ENCODE measurements at regions not wholly inside any gene's neighbourhood (a gene's known extent, or its start where the extent isn't known, plus 50 kb on each side); places are given as distances from the start of the nearest gene placed in this dataset.

DNA sequence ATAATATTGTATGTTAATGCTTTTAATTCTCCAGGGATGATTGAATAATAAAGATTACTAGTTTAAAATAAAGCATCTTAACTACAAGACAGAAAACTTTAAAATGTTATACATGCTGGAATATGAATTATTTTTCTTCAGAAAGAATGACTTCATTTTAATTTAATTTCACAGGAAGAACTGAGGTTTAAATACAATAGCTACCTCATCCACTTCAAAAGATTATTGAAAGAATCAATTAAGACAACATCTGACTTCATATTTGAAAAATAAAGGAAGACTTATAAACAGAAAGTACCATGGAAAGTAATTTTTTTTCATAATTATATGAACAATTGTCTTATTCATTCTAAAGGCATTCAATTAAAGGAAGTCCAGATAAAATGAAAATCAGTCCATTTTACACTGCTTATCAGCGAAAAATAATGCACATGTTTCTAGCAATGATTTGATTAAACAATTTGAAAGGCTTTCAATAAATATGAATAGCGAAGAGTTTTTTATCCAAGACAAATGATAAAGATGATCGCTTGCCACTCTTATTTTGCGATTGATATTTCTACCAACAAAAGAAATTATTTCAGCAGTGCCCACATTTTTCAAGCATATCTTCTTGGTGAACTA, 368.5 kb upstream of the OPRM1 start:
- Mint-ChIP-seq H3K27me3 (ENCODE audit: insufficient read depth, unreplicated experiment) (peaks cover 11% of the 10 kb centered on the region), H3K27ac (ENCODE audit: low read depth, unreplicated experiment) (no peak overlapping the region), H3K4me1 (ENCODE audit: insufficient read depth, unreplicated experiment) (no peaks in the 10 kb centered on the region), H3K4me3 (ENCODE audit: unreplicated experiment) (no peak overlapping the region), H3K9me3 (ENCODE audit: unreplicated experiment) (no peaks in the 10 kb centered on the region), H3K36me3 (ENCODE audit: insufficient read depth, unreplicated experiment) (no peaks in the 10 kb centered on the region)
- intact Hi-C loops (cut with micrococcal nuclease), result no loop called here
- ChIA-PET POLR2A (no interaction called here), CTCF (no interaction called here)
- BruUV-seq (replicated peaks), result no TSS peak
- no peak for DNase-seq (ENCODE audit: unreplicated experiment)
- TF ChIP-seq CTCF (IDR thresholded peaks at IDR 0.05; ENCODE audit: unreplicated experiment), result no peak

DNA sequence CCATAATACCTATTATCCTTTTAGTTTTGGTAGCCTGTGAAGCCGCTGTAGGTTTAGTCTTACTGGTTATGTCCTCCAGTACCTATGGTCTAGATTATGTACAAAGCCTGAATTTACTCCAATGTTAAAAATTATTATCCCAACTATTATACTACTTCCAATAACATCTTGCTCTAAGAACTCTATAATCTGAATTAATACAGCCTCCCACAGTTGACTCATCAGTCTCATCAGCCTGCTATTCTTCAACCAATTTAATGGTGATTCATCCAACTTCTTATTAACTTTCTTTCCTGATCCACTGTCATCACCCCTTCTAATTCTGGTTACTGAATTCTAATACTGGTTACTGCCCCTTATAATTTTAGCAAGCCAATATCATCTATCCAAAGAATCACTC, 370.3 kb upstream of the OPRM1 start:
- BruUV-seq (replicated peaks), result no TSS peak
- POLR2A ChIA-PET, result interaction anchor here (0.6 kb wide), 1 partner anchor 129 kb away, joined by 4 read pairs; no protein-coding TSS in a partner anchor
- no peak for TF ChIP-seq CTCF (IDR thresholded peaks at IDR 0.05; ENCODE audit: unreplicated experiment)
- Mint-ChIP-seq H3K4me3 (ENCODE audit: unreplicated experiment) (no peak overlapping the region), H3K9me3 (ENCODE audit: unreplicated experiment) (no peaks in the 10 kb centered on the region), H3K4me1 (ENCODE audit: insufficient read depth, unreplicated experiment) (no peaks in the 10 kb centered on the region), H3K27me3 (ENCODE audit: insufficient read depth, unreplicated experiment) (peaks cover 11% of the 10 kb centered on the region), H3K36me3 (ENCODE audit: insufficient read depth, unreplicated experiment) (no peaks in the 10 kb centered on the region), H3K27ac (ENCODE audit: low read depth, unreplicated experiment) (no peak overlapping the region)
- intact Hi-C loops (cut with micrococcal nuclease), result no loop called here
- CTCF ChIA-PET, result no interaction called here
- DNase-seq (ENCODE audit: unreplicated experiment), result no peak

DNA sequence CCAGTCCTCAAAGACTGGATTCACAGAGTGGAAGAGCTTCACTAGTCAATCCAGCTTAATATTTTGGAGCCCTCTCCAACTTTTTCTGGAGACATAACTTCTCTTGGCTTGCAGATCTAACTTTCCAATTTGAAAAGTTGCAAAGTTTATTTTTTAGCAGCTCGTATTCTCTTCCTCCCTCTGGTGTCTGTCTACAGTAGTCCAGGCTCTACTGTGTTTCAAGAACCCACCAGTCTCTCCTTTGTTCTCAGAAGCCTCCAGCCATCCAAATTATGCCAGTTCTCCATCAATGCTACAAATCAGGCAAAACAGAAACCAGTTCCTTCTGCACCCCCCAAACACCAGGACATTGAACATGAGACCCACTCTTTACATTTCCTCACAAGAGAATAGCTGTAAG, 376.1 kb upstream of the OPRM1 start:
- Mint-ChIP-seq H3K4me3 (ENCODE audit: unreplicated experiment) (no peak overlapping the region), H3K27me3 (ENCODE audit: insufficient read depth, unreplicated experiment) (peaks cover 9% of the 10 kb centered on the region), H3K4me1 (ENCODE audit: insufficient read depth, unreplicated experiment) (no peaks in the 10 kb centered on the region), H3K36me3 (ENCODE audit: insufficient read depth, unreplicated experiment) (no peaks in the 10 kb centered on the region), H3K9me3 (ENCODE audit: unreplicated experiment) (no peaks in the 10 kb centered on the region), H3K27ac (ENCODE audit: low read depth, unreplicated experiment) (no peak overlapping the region)
- ChIA-PET CTCF (interaction anchor here (0.7 kb wide), 3 partner anchors 54 to 625 kb away, joined by 3 read pairs; no protein-coding TSS in a partner anchor), POLR2A (interaction anchor here (1.4 kb wide), 1 partner anchor 9 kb away, joined by 5 read pairs; no protein-coding TSS in a partner anchor)
- intact Hi-C loops (cut with micrococcal nuclease), result no loop called here
- BruUV-seq (replicated peaks), result no TSS peak
- no peak for TF ChIP-seq CTCF (IDR thresholded peaks at IDR 0.05; ENCODE audit: unreplicated experiment)
- no peak for DNase-seq (ENCODE audit: unreplicated experiment)

GRCh38 chr6:153645326-153645725, 393.7 kb upstream of the OPRM1 start:
- no peak for TF ChIP-seq CTCF (IDR thresholded peaks at IDR 0.05; ENCODE audit: unreplicated experiment)
- Mint-ChIP-seq H3K36me3 (ENCODE audit: insufficient read depth, unreplicated experiment) (no peaks in the 10 kb centered on the region), H3K27me3 (ENCODE audit: insufficient read depth, unreplicated experiment) (no peaks in the 10 kb centered on the region), H3K27ac (ENCODE audit: low read depth, unreplicated experiment) (no peak overlapping the region), H3K9me3 (ENCODE audit: unreplicated experiment) (no peaks in the 10 kb centered on the region), H3K4me1 (ENCODE audit: insufficient read depth, unreplicated experiment) (peaks cover 4% of the 10 kb centered on the region), H3K4me3 (ENCODE audit: unreplicated experiment) (no peak overlapping the region)
- CTCF ChIA-PET, result no interaction called here
- BruUV-seq (replicated peaks), result no TSS peak
- intact Hi-C loops (cut with micrococcal nuclease), result no loop called here
- POLR2A ChIA-PET, result no interaction called here
- DNase-seq (ENCODE audit: unreplicated experiment), result no peak

All from MCF 10A (cell line).